GM21737 (cell line): ENCODE measurements at regions not wholly inside any gene's neighbourhood (a gene's known extent, or its start where the extent isn't known, plus 50 kb on each side); places are given as distances from the start of the nearest gene placed in this dataset.

Experiments
- ATAC-seq: cut with Tn5 transposase; IDR thresholded peaks from one replicate; pipeline ENCODE4 v1.9.1; 2021; ENCODE audit warnings: mild to moderate bottlenecking, moderate library complexity; ENCODE audit not compliant: unreplicated experiment

GRCh38 chr19:32138416-32138815, 207.0 kb upstream of the ZNF507 start:
- ATAC-seq, result no peak

GRCh38 chr19:32141840-32142511, 203.4 kb upstream of the ZNF507 start:
- no peak for ATAC-seq

- ATAC-seq, result no peak
Observed at GRCh38 chr19:32146664-32147063, 198.7 kb upstream of the ZNF507 start.

- no peak for ATAC-seq
Observed at GRCh38 chr19:32150605-32151004, 194.8 kb upstream of the ZNF507 start.

- no peak for ATAC-seq
Observed at GRCh38 chr19:32154418-32154817, 191.0 kb upstream of the ZNF507 start.

DNA sequence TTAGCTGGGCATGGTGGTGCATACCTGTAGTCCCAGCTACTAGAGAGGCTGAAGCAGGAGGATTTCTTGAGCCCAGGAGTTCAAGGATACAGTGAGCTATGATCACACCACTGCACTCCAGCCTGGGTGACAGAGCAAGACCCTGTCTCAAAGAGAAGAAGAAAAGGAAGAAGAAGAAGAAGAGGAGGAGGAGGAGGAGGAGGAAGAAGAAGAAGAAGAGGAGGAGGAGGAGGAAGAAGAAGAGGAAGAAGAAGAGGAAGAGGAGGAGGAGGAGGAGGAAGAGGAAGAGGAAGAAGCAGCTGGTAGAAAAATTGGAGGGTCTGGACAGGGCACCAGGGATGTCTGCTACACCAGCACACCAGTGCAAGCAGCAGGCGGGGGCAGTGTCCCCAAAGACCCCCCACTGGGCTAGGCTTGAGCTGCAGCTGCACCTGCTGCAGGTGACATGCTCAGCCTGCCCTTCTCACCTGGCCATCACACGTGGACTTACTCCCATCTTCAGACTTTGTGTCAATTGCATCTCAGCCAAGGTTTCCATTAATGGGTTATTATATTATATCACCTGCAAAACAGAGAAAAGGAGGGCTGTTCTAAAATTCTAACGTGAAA, 180.9 kb upstream of the ZNF507 start:
- ATAC-seq, result no peak

DNA sequence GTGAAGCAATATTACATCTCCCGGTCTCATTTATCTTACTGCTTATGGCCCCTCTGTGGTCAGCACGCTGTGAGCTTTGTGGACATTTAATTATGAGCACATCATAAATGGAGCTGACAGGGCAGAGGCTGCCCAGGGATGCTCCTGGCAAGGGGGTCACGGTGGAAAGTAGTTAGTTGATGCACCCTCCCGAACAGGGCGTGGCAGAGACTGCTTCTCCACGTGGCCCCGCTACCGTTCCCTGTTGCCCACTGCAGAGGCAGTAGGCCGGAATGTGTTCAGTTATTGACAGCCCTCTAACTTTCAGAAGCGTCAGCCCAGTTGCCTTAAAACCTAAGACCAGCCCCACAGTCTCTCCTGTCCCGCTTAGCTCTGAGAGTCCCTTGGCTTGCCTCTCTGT, 180.3 kb upstream of the ZNF507 start:
- ATAC-seq, result no peak

- ATAC-seq, result no peak
Observed at GRCh38 chr19:32165750-32166149, 179.7 kb upstream of the ZNF507 start.

GRCh38 chr19:32166238-32166637, 179.2 kb upstream of the ZNF507 start:
- no peak for ATAC-seq

DNA sequence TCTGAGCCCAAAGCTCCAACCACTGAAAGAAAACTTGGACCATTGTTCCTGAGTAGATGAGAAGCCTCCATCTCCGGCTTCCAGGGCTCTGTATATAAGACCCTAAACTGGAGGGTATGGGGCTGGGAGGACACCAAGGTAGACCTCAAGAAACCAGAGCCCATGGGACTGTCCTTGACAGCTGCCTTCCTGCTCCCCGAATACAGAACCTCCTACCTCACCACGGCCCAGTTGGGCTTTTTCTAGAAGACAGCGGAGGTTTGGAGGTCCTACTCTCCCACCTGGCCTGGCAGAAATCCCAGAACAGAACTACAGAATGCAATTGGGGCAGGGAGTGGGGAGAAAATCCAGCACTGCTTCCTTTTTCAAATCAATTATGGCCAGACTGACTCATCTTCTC, 177.3 kb upstream of the ZNF507 start:
- no peak for ATAC-seq

GRCh38 chr19:32168606-32169005, 176.8 kb upstream of the ZNF507 start:
- ATAC-seq, result no peak

DNA sequence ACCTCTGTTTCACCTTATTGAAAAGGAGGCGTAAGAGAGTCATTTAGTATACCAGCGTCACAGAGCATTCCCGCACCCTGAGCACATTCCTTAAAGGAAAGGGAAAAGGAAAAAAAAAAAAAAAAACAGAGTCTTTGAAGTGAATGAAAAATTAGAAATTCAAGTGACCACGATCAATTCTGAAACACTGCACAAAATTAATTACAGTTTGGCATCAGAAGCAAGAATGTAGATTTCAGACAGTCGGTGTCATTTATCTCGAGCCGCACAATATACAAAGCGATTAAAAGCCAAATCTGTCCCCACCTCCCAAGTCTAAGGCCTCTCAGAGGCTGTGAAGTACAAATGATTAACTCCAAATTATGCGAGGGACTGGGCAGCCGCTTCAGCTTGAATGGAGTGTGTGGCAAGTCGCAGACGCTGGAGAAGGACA, 173.7 kb upstream of the ZNF507 start:
- no peak for ATAC-seq

GRCh38 chr19:32172566-32173160, 172.7 kb upstream of the ZNF507 start:
- ATAC-seq, result no peak

DNA sequence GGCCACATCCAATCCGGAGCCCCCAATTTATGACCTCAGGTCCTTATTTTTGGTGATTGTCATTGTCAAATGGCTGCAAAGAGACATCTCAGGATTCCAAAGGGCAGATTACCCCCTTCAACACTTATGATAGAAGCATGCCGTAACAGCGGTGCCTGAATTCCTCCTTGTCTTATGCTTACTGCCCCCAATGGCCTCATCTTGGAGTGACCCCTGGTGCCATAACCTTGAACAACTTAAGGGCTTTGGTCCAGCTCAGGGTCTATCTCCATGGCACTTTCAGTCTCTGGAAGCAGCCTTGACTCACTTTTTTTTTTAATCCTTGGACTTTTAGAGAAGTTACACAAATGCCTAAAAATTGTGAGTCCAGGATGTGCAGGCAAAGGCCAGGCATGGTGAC, 171.6 kb upstream of the ZNF507 start:
- no peak for ATAC-seq

GRCh38 chr19:32174386-32175113, 170.9 kb upstream of the ZNF507 start:
- no peak for ATAC-seq

DNA sequence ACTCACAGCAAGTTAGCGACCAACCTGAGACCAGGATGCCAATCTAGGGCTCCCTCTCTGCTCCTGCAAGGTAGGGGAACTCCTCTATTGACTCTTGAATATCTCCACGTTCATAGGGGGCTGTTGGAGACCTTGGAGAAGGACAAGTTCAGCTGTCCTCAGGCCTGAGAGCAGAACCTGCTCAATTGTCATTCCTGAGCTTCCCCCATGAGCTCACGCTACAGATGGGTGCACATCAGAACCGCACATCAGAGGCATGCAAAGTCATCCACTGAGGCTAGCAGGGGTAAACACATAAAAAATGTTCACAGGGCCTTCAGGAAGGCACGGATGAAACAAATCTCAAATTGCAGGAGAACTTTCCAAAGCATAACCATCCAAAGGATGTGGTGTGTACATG, 168.8 kb upstream of the ZNF507 start:
- no peak for ATAC-seq

GRCh38 chr19:32177686-32178085, 167.7 kb upstream of the ZNF507 start:
- ATAC-seq, result no peak

GRCh38 chr19:32178401-32178800, 167.0 kb upstream of the ZNF507 start:
- no peak for ATAC-seq

GRCh38 chr19:32178956-32179355, 166.5 kb upstream of the ZNF507 start:
- ATAC-seq, result no peak

- ATAC-seq, result no peak
Observed at GRCh38 chr19:32181216-32181920, 164.0 kb upstream of the ZNF507 start.
